Large intestine (tissue), 3 donors: ENCODE measurements at regions not wholly inside any gene's neighbourhood (a gene's known extent, or its start where the extent isn't known, plus 50 kb on each side); places are given as distances from the start of the nearest gene placed in this dataset.

Experiments
- DNase-seq, 2 donors: peaks; one replicate each; pipeline versions ENCODE4 v3.0.0 to v3.0.0-alpha.2; 2013
- H3K27ac ChIP-seq: one replicate; pipeline ENCODE4 v1.5.1; 2013; ENCODE audit warnings: low read length
- H3K27me3 ChIP-seq: 2 replicates; pipeline ENCODE4 v1.6.1; 2013; ENCODE audit warnings: low read length; ENCODE audit not compliant: control insufficient read depth, insufficient read depth
- H3K36me3 ChIP-seq: 2 replicates; pipeline ENCODE4 v1.6.1; 2013; ENCODE audit warnings: low read length; ENCODE audit not compliant: control insufficient read depth, insufficient read depth
- H3K4me1 ChIP-seq: one replicate; pipeline ENCODE4 v1.6.1; 2013; ENCODE audit warnings: low read length; ENCODE audit not compliant: control insufficient read depth, insufficient read depth
- H3K4me3 ChIP-seq: one replicate; pipeline ENCODE4 v1.5.1; 2013; ENCODE audit warnings: low read length
- H3K9me3 ChIP-seq: one replicate; pipeline ENCODE4 v1.6.1; 2013; ENCODE audit warnings: mild to moderate bottlenecking, low read depth, low read length, moderate library complexity; ENCODE audit not compliant: control insufficient read depth
- WGBS: methylation state at CpG from one replicate; pipeline ENCODE4 v1.1.5; 2013; ENCODE audit warnings: low lambda C conversion rate; ENCODE audit not compliant: insufficient coverage; 5-methylcytosine and 5-hydroxymethylcytosine counted together

- DNase-seq, result no peak
- Histone ChIP-seq H3K4me1 (no peaks in the 10 kb centered on the region), H3K9me3 (no peaks in the 10 kb centered on the region), H3K4me3 (no peak overlapping the region), H3K27ac (no peak overlapping the region), H3K36me3 (no peaks in the 10 kb centered on the region), H3K27me3 (no peaks in the 10 kb centered on the region)
- 83% methylated on average over 1 of the region's 5 CpGs for WGBS
Observed at GRCh38 chr10:8767591-8767990, 713.1 kb downstream of the GATA3 start.

GRCh38 chr10:8768341-8768740 lies 713.9 kb downstream of the GATA3 start:
- Histone ChIP-seq H3K27ac (no peak overlapping the region), H3K36me3 (no peaks in the 10 kb centered on the region), H3K4me3 (no peak overlapping the region), H3K4me1 (no peaks in the 10 kb centered on the region), H3K9me3 (no peaks in the 10 kb centered on the region), H3K27me3 (no peaks in the 10 kb centered on the region)
- DNase-seq, result no peak

- H3K4me3 ChIP-seq, result no peak overlapping the region
- 20% methylated on average over 1 of the region's 3 CpGs for WGBS
Observed at GRCh38 chr10:8768852-8769251, 714.4 kb downstream of the GATA3 start.

GRCh38 chr10:8776926-8777622 lies 722.6 kb downstream of the GATA3 start:
- H3K9me3 ChIP-seq, result no peaks in the 10 kb centered on the region
- H3K27me3 ChIP-seq, result no peaks in the 10 kb centered on the region
- H3K36me3 ChIP-seq, result no peaks in the 10 kb centered on the region
- 71% methylated on average over 1 of the region's 3 CpGs for WGBS
- no peak overlapping the region for H3K27ac ChIP-seq
- no peaks in the 10 kb centered on the region for H3K4me1 ChIP-seq
- no peak for DNase-seq
- no peak overlapping the region for H3K4me3 ChIP-seq

More at GRCh38 chr10:8768852-8769251, 714.4 kb downstream of the GATA3 start:
- Histone ChIP-seq H3K27ac (no peak overlapping the region), H3K9me3 (no peaks in the 10 kb centered on the region), H3K36me3 (no peaks in the 10 kb centered on the region), H3K27me3 (no peaks in the 10 kb centered on the region), H3K4me1 (no peaks in the 10 kb centered on the region)
- no peak for DNase-seq

GRCh38 chr10:8778713-8779112 lies 724.2 kb downstream of the GATA3 start:
- WGBS, result 80% methylated on average over 1 of the region's 3 CpGs
- DNase-seq, result no peak
- no peaks in the 10 kb centered on the region for H3K36me3 ChIP-seq

GRCh38 chr10:8787649-8788048 lies 733.2 kb downstream of the GATA3 start:
- H3K9me3 ChIP-seq, result no peaks in the 10 kb centered on the region
- no peak for DNase-seq
- H3K4me1 ChIP-seq, result no peaks in the 10 kb centered on the region
- no peak overlapping the region for H3K27ac ChIP-seq
- no peaks in the 10 kb centered on the region for H3K36me3 ChIP-seq
- H3K4me3 ChIP-seq, result no peak overlapping the region
- H3K27me3 ChIP-seq, result no peaks in the 10 kb centered on the region

More at GRCh38 chr10:8778713-8779112, 724.2 kb downstream of the GATA3 start:
- H3K4me1 ChIP-seq, result no peaks in the 10 kb centered on the region
- H3K9me3 ChIP-seq, result no peaks in the 10 kb centered on the region
- no peak overlapping the region for H3K4me3 ChIP-seq
- H3K27me3 ChIP-seq, result no peaks in the 10 kb centered on the region
- H3K27ac ChIP-seq, result no peak overlapping the region

GRCh38 chr10:8790390-8790789 lies 735.9 kb downstream of the GATA3 start:
- no peaks in the 10 kb centered on the region for H3K4me1 ChIP-seq
- no peak for DNase-seq
- WGBS, result no CpG with 5 or more reads among the region's 1 CpG

GRCh38 chr10:8794860-8795259 lies 740.4 kb downstream of the GATA3 start:
- Histone ChIP-seq H3K4me1 (no peaks in the 10 kb centered on the region), H3K4me3 (no peak overlapping the region), H3K27ac (no peak overlapping the region), H3K36me3 (no peaks in the 10 kb centered on the region), H3K27me3 (no peaks in the 10 kb centered on the region), H3K9me3 (no peaks in the 10 kb centered on the region)
- DNase-seq, result no peak
- no CpG with 5 or more reads among the region's 2 CpGs for WGBS

More at GRCh38 chr10:8790390-8790789, 735.9 kb downstream of the GATA3 start:
- H3K9me3 ChIP-seq, result no peaks in the 10 kb centered on the region
- H3K4me3 ChIP-seq, result no peak overlapping the region
- H3K27ac ChIP-seq, result no peak overlapping the region
- no peaks in the 10 kb centered on the region for H3K36me3 ChIP-seq
- H3K27me3 ChIP-seq, result no peaks in the 10 kb centered on the region

- Histone ChIP-seq H3K9me3 (no peaks in the 10 kb centered on the region), H3K4me1 (no peaks in the 10 kb centered on the region), H3K27me3 (no peaks in the 10 kb centered on the region), H3K36me3 (no peaks in the 10 kb centered on the region), H3K4me3 (no peak overlapping the region), H3K27ac (no peak overlapping the region)
- DNase-seq, result no peak
- WGBS, result 80% methylated on average over 2 of the region's 4 CpGs
Observed at GRCh38 chr10:8800426-8800825, 745.9 kb downstream of the GATA3 start.

GRCh38 chr10:8803992-8804391 lies 749.5 kb downstream of the GATA3 start:
- Histone ChIP-seq H3K27me3 (no peaks in the 10 kb centered on the region), H3K4me3 (no peak overlapping the region), H3K27ac (no peak overlapping the region), H3K9me3 (no peaks in the 10 kb centered on the region), H3K36me3 (no peaks in the 10 kb centered on the region), H3K4me1 (no peaks in the 10 kb centered on the region)
- DNase-seq, result no peak
- WGBS, result no CpG with 5 or more reads among the region's 3 CpGs

- H3K36me3 ChIP-seq, result no peaks in the 10 kb centered on the region
- H3K27me3 ChIP-seq, result no peaks in the 10 kb centered on the region
- no peaks in the 10 kb centered on the region for H3K9me3 ChIP-seq
- H3K27ac ChIP-seq, result no peak overlapping the region
- H3K4me3 ChIP-seq, result no peak overlapping the region
- H3K4me1 ChIP-seq, result no peaks in the 10 kb centered on the region
- DNase-seq, result no peak
Observed at GRCh38 chr10:8810677-8811076, 756.2 kb downstream of the GATA3 start.
